ENCODE measurements at regions not wholly inside any gene's neighbourhood (a gene's known extent, or its start where the extent isn't known, plus 50 kb on each side); places are given as distances from the start of the nearest gene placed in this dataset.

DNA sequence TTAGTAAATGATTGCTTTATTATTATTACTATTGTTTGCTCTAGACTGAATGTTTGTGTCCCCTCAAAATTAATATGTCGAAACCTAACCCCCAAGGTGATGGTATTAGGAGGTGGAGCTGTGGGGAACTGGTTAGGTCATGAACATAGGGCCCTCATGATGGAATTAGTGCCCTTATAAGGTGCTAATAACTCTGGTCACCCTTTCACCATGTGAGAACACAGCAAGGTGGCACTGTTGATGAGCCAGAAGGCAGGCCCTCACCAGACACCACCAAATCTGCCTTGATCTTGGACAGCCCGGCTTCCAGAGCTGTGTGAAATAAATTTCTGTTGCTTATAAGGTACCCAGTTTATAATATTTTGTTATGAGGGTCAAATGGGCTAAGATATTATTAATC, 95.8 kb downstream of the BDNF start:
- Histone ChIP-seq H3K36me3 (ENCODE audit: insufficient read depth, low read length) (no peaks in the 10 kb centered on the region), H2AFZ (ENCODE audit: low read length, unreplicated experiment) (no peak overlapping the region), H3K79me2 (ENCODE audit: control insufficient read depth, insufficient read depth, low read length, unreplicated experiment) (no peaks in the 10 kb centered on the region), H3K4me3 (ENCODE audit: low read depth, low read length) (no peak overlapping the region), H3K27ac (ENCODE audit: low read depth, low read length) (no peak overlapping the region), H3K4me1 (ENCODE audit: control insufficient read depth, insufficient read depth, low read length, unreplicated experiment) (no peaks in the 10 kb centered on the region), H3K27me3 (ENCODE audit: insufficient read depth, low read length) (no peaks in the 10 kb centered on the region)

DNA sequence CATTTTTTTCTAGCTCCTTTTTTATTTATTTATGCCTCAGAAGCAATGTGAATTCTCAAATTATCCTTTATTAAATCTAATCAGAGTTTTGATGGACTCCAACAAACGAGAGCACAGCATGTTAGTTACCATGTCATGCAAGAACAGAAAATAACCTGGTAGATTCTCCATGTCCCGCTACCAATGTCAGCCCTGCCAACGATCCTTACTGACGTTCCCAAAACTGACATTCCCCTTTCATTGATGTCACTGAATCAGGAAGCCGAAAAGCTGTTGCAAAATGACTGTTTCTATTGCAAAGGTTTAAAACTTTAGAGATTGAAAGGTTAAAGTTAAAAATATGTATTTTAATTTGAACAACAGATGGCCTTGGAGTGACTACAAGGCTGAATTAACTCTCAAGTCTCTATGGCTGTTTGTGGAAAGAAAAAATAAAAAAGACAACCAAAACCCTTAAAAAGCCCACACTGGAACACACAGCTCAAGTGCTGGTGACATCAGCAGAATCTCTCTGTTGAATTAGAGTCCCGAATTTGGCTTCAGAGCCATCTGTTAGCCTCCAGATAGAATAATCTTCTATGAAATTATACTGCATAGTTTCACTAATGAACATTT, 96.8 kb downstream of the BDNF start:
- Histone ChIP-seq H3K79me2 (ENCODE audit: control insufficient read depth, insufficient read depth, low read length, unreplicated experiment) (no peaks in the 10 kb centered on the region), H3K36me3 (ENCODE audit: insufficient read depth, low read length) (no peaks in the 10 kb centered on the region), H3K27me3 (ENCODE audit: insufficient read depth, low read length) (no peaks in the 10 kb centered on the region), H3K4me3 (ENCODE audit: low read depth, low read length) (no peak overlapping the region), H2AFZ (ENCODE audit: low read length, unreplicated experiment) (no peak overlapping the region), H3K27ac (ENCODE audit: low read depth, low read length) (no peak overlapping the region), H3K4me1 (ENCODE audit: control insufficient read depth, insufficient read depth, low read length, unreplicated experiment) (no peaks in the 10 kb centered on the region)

DNA sequence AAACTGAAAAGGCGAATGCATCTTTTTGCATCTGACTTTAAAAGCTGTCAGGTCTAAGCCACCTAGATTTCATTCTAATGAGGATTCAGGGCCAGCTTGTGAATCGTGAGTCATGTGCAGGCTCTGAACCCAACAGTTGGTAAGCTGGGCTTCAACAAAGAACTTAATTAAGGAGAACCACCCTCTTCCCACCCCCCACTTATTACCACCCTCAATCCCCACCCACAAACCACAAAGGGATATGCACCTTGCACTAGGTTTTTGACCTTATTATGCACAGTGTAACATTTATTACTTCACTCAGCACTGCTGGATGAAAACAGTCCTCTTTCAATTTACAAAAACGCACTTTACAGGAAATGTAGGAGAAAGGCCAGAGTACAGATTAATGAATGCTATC, 94.1 kb upstream of the LIN7C start:
- no peak overlapping the region for H2AFZ ChIP-seq (ENCODE audit: low read length, unreplicated experiment)
- H3K4me3 ChIP-seq (ENCODE audit: low read depth, low read length), result no peak overlapping the region
- no peaks in the 10 kb centered on the region for H3K79me2 ChIP-seq (ENCODE audit: control insufficient read depth, insufficient read depth, low read length, unreplicated experiment)
- H3K27me3 ChIP-seq (ENCODE audit: insufficient read depth, low read length), result no peaks in the 10 kb centered on the region
- H3K27ac ChIP-seq (ENCODE audit: low read depth, low read length), result no peak overlapping the region
- no peaks in the 10 kb centered on the region for H3K36me3 ChIP-seq (ENCODE audit: insufficient read depth, low read length)
- no peaks in the 10 kb centered on the region for H3K4me1 ChIP-seq (ENCODE audit: control insufficient read depth, insufficient read depth, low read length, unreplicated experiment)

DNA sequence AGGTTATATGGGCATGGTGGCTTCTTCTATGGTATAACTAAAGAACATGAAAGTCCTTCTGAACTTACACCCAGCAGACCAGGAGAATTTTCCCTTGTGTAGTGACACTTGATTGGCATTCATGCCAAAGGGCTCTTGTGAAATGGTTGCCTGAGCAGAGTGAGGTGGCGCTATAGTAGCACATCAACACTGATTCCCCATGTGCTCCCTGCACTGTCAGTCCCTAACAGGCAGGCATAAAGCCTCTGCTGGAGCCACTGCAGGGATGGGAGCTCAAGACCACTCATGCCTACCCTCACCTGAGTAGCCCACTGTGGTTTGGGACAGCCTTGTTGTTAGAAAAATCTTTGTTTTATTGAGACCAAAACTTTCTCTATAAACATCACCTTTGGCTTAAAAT, 92.6 kb upstream of the LIN7C start:
- H3K27me3 ChIP-seq (ENCODE audit: insufficient read depth, low read length), result no peaks in the 10 kb centered on the region
- no peaks in the 10 kb centered on the region for H3K36me3 ChIP-seq (ENCODE audit: insufficient read depth, low read length)
- H3K27ac ChIP-seq (ENCODE audit: low read depth, low read length), result no peak overlapping the region
- no peak overlapping the region for H3K4me3 ChIP-seq (ENCODE audit: low read depth, low read length)
- H2AFZ ChIP-seq (ENCODE audit: low read length, unreplicated experiment), result no peak overlapping the region
- no peaks in the 10 kb centered on the region for H3K79me2 ChIP-seq (ENCODE audit: control insufficient read depth, insufficient read depth, low read length, unreplicated experiment)
- no peaks in the 10 kb centered on the region for H3K4me1 ChIP-seq (ENCODE audit: control insufficient read depth, insufficient read depth, low read length, unreplicated experiment)

DNA sequence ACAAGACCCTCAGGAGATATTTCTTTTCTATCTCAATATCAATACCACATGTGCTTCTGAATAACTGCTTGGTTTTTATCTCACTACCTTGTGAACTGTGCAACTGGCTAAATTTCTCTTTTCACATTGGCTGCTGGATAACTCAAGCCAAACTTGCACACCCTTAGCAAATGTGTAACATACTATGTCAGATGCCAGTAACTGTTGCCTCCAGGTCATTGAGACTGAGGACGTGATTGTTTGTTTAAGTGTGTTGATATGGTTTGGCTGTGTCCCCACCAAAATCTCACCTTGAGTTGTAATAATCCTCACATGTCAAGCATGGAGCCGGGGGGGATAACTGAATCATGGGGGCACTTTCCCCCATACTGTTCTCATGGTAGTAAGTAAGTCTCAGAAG, 90.2 kb upstream of the LIN7C start:
- H3K4me1 ChIP-seq (ENCODE audit: control insufficient read depth, insufficient read depth, low read length, unreplicated experiment), result peaks cover 5% of the 10 kb centered on the region
- H3K27ac ChIP-seq (ENCODE audit: low read depth, low read length), result no peak overlapping the region
- H2AFZ ChIP-seq (ENCODE audit: low read length, unreplicated experiment), result no peak overlapping the region
- H3K27me3 ChIP-seq (ENCODE audit: insufficient read depth, low read length), result no peaks in the 10 kb centered on the region
- H3K79me2 ChIP-seq (ENCODE audit: control insufficient read depth, insufficient read depth, low read length, unreplicated experiment), result no peaks in the 10 kb centered on the region
- no peaks in the 10 kb centered on the region for H3K36me3 ChIP-seq (ENCODE audit: insufficient read depth, low read length)
- H3K4me3 ChIP-seq (ENCODE audit: low read depth, low read length), result no peak overlapping the region

DNA sequence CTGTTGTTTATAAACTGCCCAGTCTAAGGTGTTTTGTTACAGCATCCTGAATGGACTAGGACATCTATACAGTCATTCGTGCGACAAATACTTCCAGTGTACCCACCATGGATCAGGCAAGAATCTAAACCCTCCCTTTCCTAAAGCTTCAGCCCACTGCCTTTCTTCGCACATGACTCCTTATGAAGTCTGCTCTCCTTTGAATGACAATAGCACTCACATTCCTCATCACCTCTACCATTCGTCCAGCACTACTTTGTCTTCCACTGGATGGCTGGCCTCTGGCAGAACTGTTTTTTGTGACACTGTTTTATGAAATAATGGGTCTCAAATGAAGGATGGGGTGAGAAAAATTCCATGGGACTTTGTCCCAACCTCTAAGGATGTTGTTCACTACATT, 89.8 kb upstream of the LIN7C start:
- Histone ChIP-seq H3K79me2 (ENCODE audit: control insufficient read depth, insufficient read depth, low read length, unreplicated experiment) (no peaks in the 10 kb centered on the region), H3K27me3 (ENCODE audit: insufficient read depth, low read length) (no peaks in the 10 kb centered on the region), H3K27ac (ENCODE audit: low read depth, low read length) (no peak overlapping the region), H3K4me1 (ENCODE audit: control insufficient read depth, insufficient read depth, low read length, unreplicated experiment) (peaks cover 5% of the 10 kb centered on the region), H3K4me3 (ENCODE audit: low read depth, low read length) (no peak overlapping the region), H3K36me3 (ENCODE audit: insufficient read depth, low read length) (no peaks in the 10 kb centered on the region), H2AFZ (ENCODE audit: low read length, unreplicated experiment) (no peak overlapping the region)

DNA sequence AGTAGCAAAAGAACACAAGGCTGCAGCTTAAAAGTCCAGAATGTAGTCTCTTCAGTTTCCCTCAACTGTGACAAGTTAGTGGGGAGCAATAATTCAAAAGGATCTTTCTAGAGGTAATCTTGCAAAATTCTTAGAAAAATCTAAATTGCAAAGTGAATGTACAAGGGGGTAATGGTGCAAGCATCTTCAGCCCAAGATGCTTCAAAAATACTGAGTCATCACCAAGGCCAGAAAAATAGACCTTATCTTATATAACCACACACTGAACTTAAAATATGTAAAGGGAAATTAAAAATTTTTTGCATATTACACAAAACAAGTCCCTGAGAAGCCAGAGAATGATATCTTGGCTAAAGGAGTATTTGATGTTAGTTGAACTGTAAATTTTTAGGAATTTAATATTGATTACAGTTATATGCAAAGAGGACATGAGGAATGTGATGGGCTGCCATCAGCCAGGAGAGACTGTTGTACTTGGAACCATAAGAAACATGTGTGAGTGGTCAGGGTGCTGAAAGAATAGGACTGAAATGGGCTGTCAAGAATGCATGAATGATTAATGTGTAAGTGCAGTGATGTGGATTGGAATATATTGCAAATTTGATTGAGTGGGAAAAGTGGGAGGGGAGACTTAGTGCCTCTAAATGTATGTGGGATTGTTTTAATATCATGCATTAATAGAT, 85.7 kb upstream of the LIN7C start:
- H3K79me2 ChIP-seq (ENCODE audit: control insufficient read depth, insufficient read depth, low read length, unreplicated experiment), result no peaks in the 10 kb centered on the region
- no peak overlapping the region for H3K4me3 ChIP-seq (ENCODE audit: low read depth, low read length)
- H3K27ac ChIP-seq (ENCODE audit: low read depth, low read length), result no peak overlapping the region
- H3K27me3 ChIP-seq (ENCODE audit: insufficient read depth, low read length), result no peaks in the 10 kb centered on the region
- no peaks in the 10 kb centered on the region for H3K36me3 ChIP-seq (ENCODE audit: insufficient read depth, low read length)
- H2AFZ ChIP-seq (ENCODE audit: low read length, unreplicated experiment), result no peak overlapping the region
- H3K4me1 ChIP-seq (ENCODE audit: control insufficient read depth, insufficient read depth, low read length, unreplicated experiment), result peaks cover 5% of the 10 kb centered on the region

DNA sequence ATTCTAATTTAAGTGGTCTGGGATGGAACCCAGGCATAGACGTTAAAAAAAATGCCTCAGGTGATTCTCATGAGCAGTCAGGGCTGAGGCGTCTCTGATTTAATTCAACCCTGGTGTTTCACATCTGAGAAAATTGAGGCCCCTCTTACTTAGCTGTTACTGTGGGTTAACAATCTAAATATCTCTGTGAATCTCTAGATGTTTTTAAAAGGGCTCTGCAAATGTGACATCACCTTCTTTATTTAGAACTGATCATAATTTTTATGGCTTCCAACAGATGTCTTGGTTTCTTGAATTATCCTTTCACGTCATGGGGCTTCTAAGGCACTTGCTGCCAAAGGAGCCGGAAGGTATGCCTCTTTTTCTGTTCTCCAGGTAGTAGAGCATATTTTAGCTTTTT, 76.1 kb upstream of the LIN7C start:
- Histone ChIP-seq H3K36me3 (ENCODE audit: insufficient read depth, low read length) (no peaks in the 10 kb centered on the region), H3K27me3 (ENCODE audit: insufficient read depth, low read length) (no peaks in the 10 kb centered on the region), H3K4me3 (ENCODE audit: low read depth, low read length) (no peak overlapping the region), H2AFZ (ENCODE audit: low read length, unreplicated experiment) (no peak overlapping the region), H3K79me2 (ENCODE audit: control insufficient read depth, insufficient read depth, low read length, unreplicated experiment) (no peaks in the 10 kb centered on the region), H3K4me1 (ENCODE audit: control insufficient read depth, insufficient read depth, low read length, unreplicated experiment) (no peaks in the 10 kb centered on the region), H3K27ac (ENCODE audit: low read depth, low read length) (no peak overlapping the region)

DNA sequence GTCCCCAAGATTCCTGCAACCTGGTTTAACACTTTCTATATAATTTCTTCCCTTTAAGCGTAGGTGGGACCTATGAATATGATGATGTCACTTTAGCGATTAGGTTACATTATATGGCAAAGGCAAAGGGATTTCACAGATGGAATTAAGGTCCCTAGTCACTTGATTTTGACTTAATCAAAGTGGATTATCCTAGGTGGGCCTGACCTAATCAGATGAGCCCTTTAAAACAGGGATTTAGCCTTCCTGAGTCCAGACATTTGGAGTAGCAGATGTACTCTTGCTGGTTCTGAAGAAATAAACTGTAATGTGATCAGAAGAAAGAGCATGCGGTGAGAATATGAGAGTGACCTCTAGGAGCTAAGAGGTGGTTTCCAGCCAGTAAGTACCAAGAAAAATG, 67.8 kb upstream of the LIN7C start:
- Histone ChIP-seq H3K27me3 (ENCODE audit: insufficient read depth, low read length) (no peaks in the 10 kb centered on the region), H3K36me3 (ENCODE audit: insufficient read depth, low read length) (no peaks in the 10 kb centered on the region), H3K79me2 (ENCODE audit: control insufficient read depth, insufficient read depth, low read length, unreplicated experiment) (no peaks in the 10 kb centered on the region), H2AFZ (ENCODE audit: low read length, unreplicated experiment) (no peak overlapping the region), H3K4me1 (ENCODE audit: control insufficient read depth, insufficient read depth, low read length, unreplicated experiment) (no peaks in the 10 kb centered on the region), H3K4me3 (ENCODE audit: low read depth, low read length) (no peak overlapping the region), H3K27ac (ENCODE audit: low read depth, low read length) (no peak overlapping the region)

DNA sequence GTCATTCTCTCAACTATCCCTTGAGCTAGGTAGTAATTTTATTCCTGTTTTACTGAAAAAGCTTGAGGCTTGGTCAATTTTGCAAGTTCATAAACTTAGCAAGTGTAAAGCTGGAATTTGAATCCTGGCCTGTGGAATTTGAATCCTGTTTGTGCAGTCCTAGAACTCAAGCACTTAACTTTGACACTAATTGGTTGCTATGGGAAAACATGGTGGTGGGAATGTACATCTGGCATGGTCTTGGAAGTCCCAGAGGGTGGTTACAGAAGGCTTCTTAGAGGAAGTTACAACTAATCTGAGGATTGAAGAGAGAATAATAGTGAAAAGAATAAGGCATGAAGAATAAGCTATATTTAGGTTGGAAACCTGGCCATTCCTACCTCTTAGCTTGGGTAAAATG, 66.5 kb upstream of the LIN7C start:
- Histone ChIP-seq H3K27ac (ENCODE audit: low read depth, low read length) (no peak overlapping the region), H3K4me3 (ENCODE audit: low read depth, low read length) (no peak overlapping the region), H3K4me1 (ENCODE audit: control insufficient read depth, insufficient read depth, low read length, unreplicated experiment) (no peaks in the 10 kb centered on the region), H3K27me3 (ENCODE audit: insufficient read depth, low read length) (no peaks in the 10 kb centered on the region), H3K79me2 (ENCODE audit: control insufficient read depth, insufficient read depth, low read length, unreplicated experiment) (no peaks in the 10 kb centered on the region), H3K36me3 (ENCODE audit: insufficient read depth, low read length) (no peaks in the 10 kb centered on the region), H2AFZ (ENCODE audit: low read length, unreplicated experiment) (no peak overlapping the region)

DNA sequence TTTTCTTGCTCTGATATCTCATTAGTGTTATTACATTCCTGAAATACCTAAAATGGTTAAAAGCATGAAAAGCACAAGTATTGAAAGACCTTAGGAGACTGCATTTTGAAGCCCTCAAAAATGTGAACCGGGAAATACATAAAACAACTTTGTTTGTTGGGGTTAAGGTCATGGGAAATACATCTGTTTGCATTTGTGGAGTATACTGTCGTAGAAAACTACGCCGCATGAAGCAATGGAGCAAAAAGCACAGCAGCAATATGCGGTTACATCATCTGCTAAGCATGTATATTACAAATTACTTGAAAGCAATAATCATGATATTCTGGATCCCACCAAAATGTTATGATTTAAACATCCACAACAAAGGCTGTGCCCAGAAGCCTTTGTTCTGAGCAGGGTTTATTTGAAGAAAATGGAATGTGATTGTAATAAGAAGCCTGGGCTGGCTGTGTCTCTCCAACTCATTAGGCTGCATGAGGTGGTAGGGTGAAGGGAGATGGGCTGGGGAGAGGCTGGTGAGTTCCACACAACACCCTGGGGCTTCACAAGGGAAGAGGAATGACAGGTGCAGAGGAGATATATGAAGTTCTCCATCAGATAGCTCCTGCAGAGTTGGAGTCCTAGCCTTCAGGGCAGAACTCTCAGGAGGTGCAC, 64.7 kb upstream of the LIN7C start:
- H3K4me3 ChIP-seq (ENCODE audit: low read depth, low read length), result no peak overlapping the region
- H2AFZ ChIP-seq (ENCODE audit: low read length, unreplicated experiment), result no peak overlapping the region
- H3K79me2 ChIP-seq (ENCODE audit: control insufficient read depth, insufficient read depth, low read length, unreplicated experiment), result no peaks in the 10 kb centered on the region
- no peaks in the 10 kb centered on the region for H3K4me1 ChIP-seq (ENCODE audit: control insufficient read depth, insufficient read depth, low read length, unreplicated experiment)
- no peak overlapping the region for H3K27ac ChIP-seq (ENCODE audit: low read depth, low read length)
- H3K27me3 ChIP-seq (ENCODE audit: insufficient read depth, low read length), result no peaks in the 10 kb centered on the region
- no peaks in the 10 kb centered on the region for H3K36me3 ChIP-seq (ENCODE audit: insufficient read depth, low read length)
